Loucy (cell line): ENCODE measurements at regions not wholly inside any gene's neighbourhood (a gene's known extent, or its start where the extent isn't known, plus 50 kb on each side); places are given as distances from the start of the nearest gene placed in this dataset.

Experiments used
- CTCF ChIP-seq: fragments of 200-600 bp; sonication (generic); conservative IDR thresholded peaks from 2 replicates; pipeline ENCODE4 v1.5.1; 2014; ENCODE audit warnings: mild to moderate bottlenecking, antibody characterized with exemption, low read length
- EZH2phosphoT487 ChIP-seq: fragments of 200-600 bp; IDR thresholded peaks from 2 replicates; pipeline ENCODE4 v1.6.1; 2018; ENCODE audit warnings: antibody characterized with exemption, mild to moderate bottlenecking, moderate library complexity, borderline replicate concordance

GRCh38 chr14:39768589-39768988 is 336.4 kb upstream of the FBXO33 start:
- TF ChIP-seq CTCF, result no peak
- TF ChIP-seq EZH2phosphoT487, result no peak
